ENCODE measurements at regions not wholly inside any gene's neighbourhood (a gene's known extent, or its start where the extent isn't known, plus 50 kb on each side); places are given as distances from the start of the nearest gene placed in this dataset.

DNA sequence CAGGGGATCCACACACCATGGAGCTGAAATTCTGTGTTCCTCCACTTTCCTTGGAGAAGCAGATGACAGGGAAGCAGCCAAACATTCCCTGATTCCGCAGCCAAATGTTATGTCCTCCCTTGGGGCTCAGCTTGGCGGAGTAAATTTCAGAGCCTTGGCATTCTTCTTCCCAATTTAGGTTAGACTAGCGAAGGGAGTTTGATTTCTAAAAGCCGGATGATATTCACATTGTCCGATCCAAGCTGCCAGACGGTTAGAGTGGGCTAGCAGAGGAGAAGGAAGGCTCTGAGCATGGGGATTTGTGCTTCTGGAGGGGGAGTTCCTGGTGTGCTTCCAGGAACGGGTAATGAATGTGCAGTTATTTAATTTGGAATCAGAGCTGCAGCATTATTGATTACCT, 380.4 kb upstream of the EEF2KMT start (continued):
- TF ChIP-seq, protein P1, sequence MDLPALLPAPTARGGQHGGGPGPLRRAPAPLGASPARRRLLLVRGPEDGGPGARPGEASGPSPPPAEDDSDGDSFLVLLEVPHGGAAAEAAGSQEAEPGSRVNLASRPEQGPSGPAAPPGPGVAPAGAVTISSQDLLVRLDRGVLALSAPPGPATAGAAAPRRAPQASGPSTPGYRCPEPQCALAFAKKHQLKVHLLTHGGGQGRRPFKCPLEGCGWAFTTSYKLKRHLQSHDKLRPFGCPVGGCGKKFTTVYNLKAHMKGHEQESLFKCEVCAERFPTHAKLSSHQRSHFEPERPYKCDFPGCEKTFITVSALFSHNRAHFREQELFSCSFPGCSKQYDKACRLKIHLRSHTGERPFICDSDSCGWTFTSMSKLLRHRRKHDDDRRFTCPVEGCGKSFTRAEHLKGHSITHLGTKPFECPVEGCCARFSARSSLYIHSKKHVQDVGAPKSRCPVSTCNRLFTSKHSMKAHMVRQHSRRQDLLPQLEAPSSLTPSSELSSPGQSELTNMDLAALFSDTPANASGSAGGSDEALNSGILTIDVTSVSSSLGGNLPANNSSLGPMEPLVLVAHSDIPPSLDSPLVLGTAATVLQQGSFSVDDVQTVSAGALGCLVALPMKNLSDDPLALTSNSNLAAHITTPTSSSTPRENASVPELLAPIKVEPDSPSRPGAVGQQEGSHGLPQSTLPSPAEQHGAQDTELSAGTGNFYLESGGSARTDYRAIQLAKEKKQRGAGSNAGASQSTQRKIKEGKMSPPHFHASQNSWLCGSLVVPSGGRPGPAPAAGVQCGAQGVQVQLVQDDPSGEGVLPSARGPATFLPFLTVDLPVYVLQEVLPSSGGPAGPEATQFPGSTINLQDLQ (CRISPR knock-in tag; IDR thresholded peaks at IDR 0.05), result no peak
- TF ChIP-seq, protein P2, sequence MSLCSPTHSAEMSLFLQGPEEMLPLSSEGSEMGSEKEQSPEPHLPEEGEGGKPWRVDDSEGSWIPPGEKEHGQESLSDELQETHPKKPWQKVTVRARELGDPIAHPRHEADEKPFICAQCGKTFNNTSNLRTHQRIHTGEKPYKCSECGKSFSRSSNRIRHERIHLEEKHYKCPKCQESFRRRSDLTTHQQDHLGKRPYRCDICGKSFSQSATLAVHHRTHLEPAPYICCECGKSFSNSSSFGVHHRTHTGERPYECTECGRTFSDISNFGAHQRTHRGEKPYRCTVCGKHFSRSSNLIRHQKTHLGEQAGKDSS (CRISPR knock-in tag; IDR thresholded peaks at IDR 0.05; ENCODE audit: borderline replicate concordance, low read depth), result no peak
- TF ChIP-seq PHF21A (CRISPR knock-in tag; IDR thresholded peaks at IDR 0.05), result no peak
- TF ChIP-seq ZNF775 (CRISPR knock-in tag; IDR thresholded peaks at IDR 0.05; ENCODE audit: borderline replicate concordance), result no peak
- TF ChIP-seq, protein P3, sequence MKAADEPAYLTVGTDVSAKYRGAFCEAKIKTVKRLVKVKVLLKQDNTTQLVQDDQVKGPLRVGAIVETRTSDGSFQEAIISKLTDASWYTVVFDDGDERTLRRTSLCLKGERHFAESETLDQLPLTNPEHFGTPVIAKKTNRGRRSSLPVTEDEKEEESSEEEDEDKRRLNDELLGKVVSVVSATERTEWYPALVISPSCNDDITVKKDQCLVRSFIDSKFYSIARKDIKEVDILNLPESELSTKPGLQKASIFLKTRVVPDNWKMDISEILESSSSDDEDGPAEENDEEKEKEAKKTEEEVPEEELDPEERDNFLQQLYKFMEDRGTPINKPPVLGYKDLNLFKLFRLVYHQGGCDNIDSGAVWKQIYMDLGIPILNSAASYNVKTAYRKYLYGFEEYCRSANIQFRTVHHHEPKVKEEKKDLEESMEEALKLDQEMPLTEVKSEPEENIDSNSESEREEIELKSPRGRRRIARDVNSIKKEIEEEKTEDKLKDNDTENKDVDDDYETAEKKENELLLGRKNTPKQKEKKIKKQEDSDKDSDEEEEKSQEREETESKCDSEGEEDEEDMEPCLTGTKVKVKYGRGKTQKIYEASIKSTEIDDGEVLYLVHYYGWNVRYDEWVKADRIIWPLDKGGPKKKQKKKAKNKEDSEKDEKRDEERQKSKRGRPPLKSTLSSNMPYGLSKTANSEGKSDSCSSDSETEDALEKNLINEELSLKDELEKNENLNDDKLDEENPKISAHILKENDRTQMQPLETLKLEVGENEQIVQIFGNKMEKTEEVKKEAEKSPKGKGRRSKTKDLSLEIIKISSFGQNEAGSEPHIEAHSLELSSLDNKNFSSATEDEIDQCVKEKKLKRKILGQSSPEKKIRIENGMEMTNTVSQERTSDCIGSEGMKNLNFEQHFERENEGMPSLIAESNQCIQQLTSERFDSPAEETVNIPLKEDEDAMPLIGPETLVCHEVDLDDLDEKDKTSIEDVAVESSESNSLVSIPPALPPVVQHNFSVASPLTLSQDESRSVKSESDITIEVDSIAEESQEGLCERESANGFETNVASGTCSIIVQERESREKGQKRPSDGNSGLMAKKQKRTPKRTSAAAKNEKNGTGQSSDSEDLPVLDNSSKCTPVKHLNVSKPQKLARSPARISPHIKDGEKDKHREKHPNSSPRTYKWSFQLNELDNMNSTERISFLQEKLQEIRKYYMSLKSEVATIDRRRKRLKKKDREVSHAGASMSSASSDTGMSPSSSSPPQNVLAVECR (CRISPR knock-in tag; IDR thresholded peaks at IDR 0.05; ENCODE audit: borderline replicate concordance), result no peak
- TF ChIP-seq AGO1 (IDR thresholded peaks at IDR 0.05; ENCODE audit: low read depth, low read length, poor library complexity, severe bottlenecking), result no peak
- no peak for TF ChIP-seq ZNF878 (CRISPR knock-in tag; IDR thresholded peaks at IDR 0.05)
- TF ChIP-seq ZNF768 (CRISPR knock-in tag; IDR thresholded peaks at IDR 0.05), result no peak
- TF ChIP-seq ZNF20 (CRISPR knock-in tag; IDR thresholded peaks at IDR 0.05), result no peak

All from HepG2 (cell line).